ENCODE measurements at regions not wholly inside any gene's neighbourhood (a gene's known extent, or its start where the extent isn't known, plus 50 kb on each side); places are given as distances from the start of the nearest gene placed in this dataset.

DNA sequence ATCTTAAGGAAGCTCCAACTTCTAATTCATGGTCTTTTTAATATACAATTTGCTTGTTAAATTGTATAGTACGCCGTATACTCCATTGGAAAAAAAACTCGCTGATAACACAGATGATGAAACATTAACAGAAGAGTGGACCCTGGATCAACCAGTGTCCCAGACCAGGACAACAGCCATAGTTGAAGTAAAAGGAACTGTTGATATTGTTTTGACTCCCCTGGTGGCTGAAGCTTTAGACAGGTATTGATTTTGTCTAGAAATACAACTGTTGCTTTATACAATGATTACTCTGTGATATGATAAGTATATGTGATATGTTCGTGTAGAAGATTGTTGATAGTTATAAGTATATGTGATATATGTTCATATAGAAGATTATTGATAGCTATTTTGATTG, 91.7 kb downstream of the BLTP1 start:
- peaks cover 0 to 29% (median 7%) of the 10 kb centered on the region in 3 experiments; a peak in 4 of 7 replicates for H3K36me3 Mint-ChIP-seq (ENCODE audit: insufficient read depth in 1 of 3, low read depth in 3 of 3)

More for the DNA sequence above, 91.7 kb downstream of the BLTP1 start:
- Histone ChIP-seq H4K20me1 (ENCODE audit: control insufficient read depth, insufficient read depth, insufficient read length) (no peaks in the 10 kb centered on the region), H3K4me2 (ENCODE audit: insufficient read depth, insufficient read length, low read length) (no peak overlapping the region), H3K56ac (ENCODE audit: insufficient read length, low read depth, low read length) (no peak overlapping the region), H2BK120ac (ENCODE audit: low read depth, low read length, poor library complexity, severe bottlenecking) (no peak overlapping the region), H3K14ac (ENCODE audit: insufficient read depth, low read length) (no peak overlapping the region), H3K27ac (ENCODE audit: insufficient read length, low read depth, low read length) (no peak overlapping the region), H3K79me1 (ENCODE audit: insufficient read depth, low read depth, low read length, poor library complexity, severe bottlenecking) (no peaks in the 10 kb centered on the region), H2BK20ac (ENCODE audit: low read depth, low read length, poor library complexity, severe bottlenecking) (no peak overlapping the region), H3K23ac (ENCODE audit: insufficient read length, low read depth, low read length) (no peak overlapping the region), H3K9ac (ENCODE audit: extremely low read depth, insufficient read length, low read length) (no peak overlapping the region), H3K9me3 (ENCODE audit: control insufficient read depth, low read depth, low read length) (no peaks in the 10 kb centered on the region), H2AFZ (ENCODE audit: low read length) (no peak overlapping the region), H3K79me2 (ENCODE audit: insufficient read depth, low read length) (no peaks in the 10 kb centered on the region), H4K91ac (ENCODE audit: insufficient read length, low read depth, low read length) (no peak overlapping the region), H3K23me2 (ENCODE audit: insufficient read length, low read depth, low read length, poor library complexity, severe bottlenecking) (no peaks in the 10 kb centered on the region), H2BK5ac (ENCODE audit: insufficient read length, low read length) (no peak overlapping the region), H4K5ac (ENCODE audit: insufficient read length, low read depth, low read length) (no peak overlapping the region), H3T11ph (ENCODE audit: low read length) (no peak overlapping the region), H4K8ac (replicated peaks; ENCODE audit: insufficient read length, low read depth, low read length) (no peak overlapping the region), H3K4ac (ENCODE audit: low read depth, low read length) (no peak overlapping the region), H3K27me3 (ENCODE audit: insufficient read depth, low read length) (no peaks in the 10 kb centered on the region), H2BK15ac (ENCODE audit: low read depth, low read length) (no peak overlapping the region), H3K18ac (ENCODE audit: insufficient read length, low read depth, low read length) (no peak overlapping the region), H3K4me1 (ENCODE audit: insufficient read depth, low read length) (no peaks in the 10 kb centered on the region), H2AK5ac (ENCODE audit: insufficient read length, low read length) (no peak overlapping the region), H2BK12ac (ENCODE audit: insufficient read length, low read depth, low read length) (no peak overlapping the region)
- Mint-ChIP-seq H3K27ac (no peak overlapping the region; a peak in 1 of 7 replicates), H3K4me1 (no peaks in the 10 kb centered on the region), H3K4me3 (no peak overlapping the region), H3K9me3 (no peaks in the 10 kb centered on the region), H3K27me3 (ENCODE audit: low read depth) (no peaks in the 10 kb centered on the region)
- TF ChIP-seq, protein P1, sequence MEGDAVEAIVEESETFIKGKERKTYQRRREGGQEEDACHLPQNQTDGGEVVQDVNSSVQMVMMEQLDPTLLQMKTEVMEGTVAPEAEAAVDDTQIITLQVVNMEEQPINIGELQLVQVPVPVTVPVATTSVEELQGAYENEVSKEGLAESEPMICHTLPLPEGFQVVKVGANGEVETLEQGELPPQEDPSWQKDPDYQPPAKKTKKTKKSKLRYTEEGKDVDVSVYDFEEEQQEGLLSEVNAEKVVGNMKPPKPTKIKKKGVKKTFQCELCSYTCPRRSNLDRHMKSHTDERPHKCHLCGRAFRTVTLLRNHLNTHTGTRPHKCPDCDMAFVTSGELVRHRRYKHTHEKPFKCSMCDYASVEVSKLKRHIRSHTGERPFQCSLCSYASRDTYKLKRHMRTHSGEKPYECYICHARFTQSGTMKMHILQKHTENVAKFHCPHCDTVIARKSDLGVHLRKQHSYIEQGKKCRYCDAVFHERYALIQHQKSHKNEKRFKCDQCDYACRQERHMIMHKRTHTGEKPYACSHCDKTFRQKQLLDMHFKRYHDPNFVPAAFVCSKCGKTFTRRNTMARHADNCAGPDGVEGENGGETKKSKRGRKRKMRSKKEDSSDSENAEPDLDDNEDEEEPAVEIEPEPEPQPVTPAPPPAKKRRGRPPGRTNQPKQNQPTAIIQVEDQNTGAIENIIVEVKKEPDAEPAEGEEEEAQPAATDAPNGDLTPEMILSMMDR (conservative IDR thresholded peaks at IDR 0.05) = no peak
- DNase-seq = no peak
- WGBS (ENCODE audit: extremely low coverage, insufficient read length, low lambda C conversion rate) = 100% methylated on average over 1 of the region's 4 CpGs

Data from H9 (cell line).